ENCODE measurements at regions not wholly inside any gene's neighbourhood (a gene's known extent, or its start where the extent isn't known, plus 50 kb on each side); places are given as distances from the start of the nearest gene placed in this dataset.
"Not testable (repeated sequence)": the region's sequence is repeated elsewhere in the genome, so short reads cannot be mapped to it uniquely, and the experiment has no call there.

DNA sequence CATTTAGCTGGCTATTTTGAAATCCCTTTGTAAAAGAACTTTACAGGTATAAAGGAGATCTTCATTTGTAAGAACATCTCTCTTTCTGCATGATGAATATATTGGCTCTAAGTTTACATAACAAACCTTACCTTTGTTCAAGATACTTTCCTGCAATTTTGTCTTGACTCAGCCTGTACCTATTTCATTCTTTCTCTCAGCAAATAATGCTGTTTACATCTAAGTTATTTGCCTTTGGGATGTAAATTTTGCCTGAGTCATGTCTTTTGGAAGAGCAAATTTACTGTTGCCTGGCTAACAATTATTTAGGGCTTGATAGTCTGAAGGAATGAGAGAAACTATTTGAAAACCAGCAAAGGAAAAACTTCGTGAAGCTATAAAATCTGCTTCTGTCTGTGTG is 210.4 kb upstream of the TGIF2LY start:
- TF ChIP-seq, protein P1, sequence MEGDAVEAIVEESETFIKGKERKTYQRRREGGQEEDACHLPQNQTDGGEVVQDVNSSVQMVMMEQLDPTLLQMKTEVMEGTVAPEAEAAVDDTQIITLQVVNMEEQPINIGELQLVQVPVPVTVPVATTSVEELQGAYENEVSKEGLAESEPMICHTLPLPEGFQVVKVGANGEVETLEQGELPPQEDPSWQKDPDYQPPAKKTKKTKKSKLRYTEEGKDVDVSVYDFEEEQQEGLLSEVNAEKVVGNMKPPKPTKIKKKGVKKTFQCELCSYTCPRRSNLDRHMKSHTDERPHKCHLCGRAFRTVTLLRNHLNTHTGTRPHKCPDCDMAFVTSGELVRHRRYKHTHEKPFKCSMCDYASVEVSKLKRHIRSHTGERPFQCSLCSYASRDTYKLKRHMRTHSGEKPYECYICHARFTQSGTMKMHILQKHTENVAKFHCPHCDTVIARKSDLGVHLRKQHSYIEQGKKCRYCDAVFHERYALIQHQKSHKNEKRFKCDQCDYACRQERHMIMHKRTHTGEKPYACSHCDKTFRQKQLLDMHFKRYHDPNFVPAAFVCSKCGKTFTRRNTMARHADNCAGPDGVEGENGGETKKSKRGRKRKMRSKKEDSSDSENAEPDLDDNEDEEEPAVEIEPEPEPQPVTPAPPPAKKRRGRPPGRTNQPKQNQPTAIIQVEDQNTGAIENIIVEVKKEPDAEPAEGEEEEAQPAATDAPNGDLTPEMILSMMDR (IDR thresholded peaks at IDR 0.05; ENCODE audit: poor library complexity, severe bottlenecking) = not testable (repeated sequence)
- TF ChIP-seq EP300 (conservative IDR thresholded peaks at IDR 0.05; ENCODE audit: poor library complexity, severe bottlenecking); TAF1 (IDR thresholded peaks at IDR 0.05; ENCODE audit: low read depth): not testable (repeated sequence)
